Epithelial cell of proximal tubule (primary cell): ENCODE measurements at regions not wholly inside any gene's neighbourhood (a gene's known extent, or its start where the extent isn't known, plus 50 kb on each side); places are given as distances from the start of the nearest gene placed in this dataset.

Experiments
- DNase-seq: peaks from one replicate; pipeline ENCODE4 v3.0.0-alpha.2; 2011; ENCODE audit warnings: low read depth
- H3K4me3 ChIP-seq: 2 replicates; pipeline ENCODE4 v1.5.1; 2011; ENCODE audit warnings: low read depth, mild to moderate bottlenecking, low read length
- TF ChIP-seq, protein P1 (sequence below): conservative IDR thresholded peaks from 2 replicates; pipeline ENCODE4 v1.5.1; 2012; ENCODE audit warnings: low read depth, mild to moderate bottlenecking, low read length

DNA sequence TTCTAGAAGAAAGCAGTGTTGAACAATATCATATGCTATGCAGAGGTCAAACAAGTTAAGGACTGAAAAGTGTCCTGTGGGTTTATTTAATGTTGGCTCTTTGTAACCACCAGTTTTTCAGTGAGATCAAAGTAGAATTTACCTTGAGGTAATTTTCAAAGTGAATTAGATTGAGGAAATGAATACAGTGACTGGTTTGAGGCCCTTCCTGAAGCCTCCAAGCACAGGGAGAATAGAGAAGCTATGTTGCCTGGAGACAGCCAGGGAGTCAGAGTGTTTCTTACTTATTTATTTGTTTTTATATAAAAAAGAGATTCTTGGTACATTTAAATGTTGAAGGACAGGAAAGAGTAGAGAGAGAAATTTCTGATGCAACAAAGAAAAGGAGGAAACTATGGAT is 954.3 kb upstream of the SPRY2 start:
- DNase-seq: no peak
- no peak overlapping the region for H3K4me3 ChIP-seq
- TF ChIP-seq, protein P1, sequence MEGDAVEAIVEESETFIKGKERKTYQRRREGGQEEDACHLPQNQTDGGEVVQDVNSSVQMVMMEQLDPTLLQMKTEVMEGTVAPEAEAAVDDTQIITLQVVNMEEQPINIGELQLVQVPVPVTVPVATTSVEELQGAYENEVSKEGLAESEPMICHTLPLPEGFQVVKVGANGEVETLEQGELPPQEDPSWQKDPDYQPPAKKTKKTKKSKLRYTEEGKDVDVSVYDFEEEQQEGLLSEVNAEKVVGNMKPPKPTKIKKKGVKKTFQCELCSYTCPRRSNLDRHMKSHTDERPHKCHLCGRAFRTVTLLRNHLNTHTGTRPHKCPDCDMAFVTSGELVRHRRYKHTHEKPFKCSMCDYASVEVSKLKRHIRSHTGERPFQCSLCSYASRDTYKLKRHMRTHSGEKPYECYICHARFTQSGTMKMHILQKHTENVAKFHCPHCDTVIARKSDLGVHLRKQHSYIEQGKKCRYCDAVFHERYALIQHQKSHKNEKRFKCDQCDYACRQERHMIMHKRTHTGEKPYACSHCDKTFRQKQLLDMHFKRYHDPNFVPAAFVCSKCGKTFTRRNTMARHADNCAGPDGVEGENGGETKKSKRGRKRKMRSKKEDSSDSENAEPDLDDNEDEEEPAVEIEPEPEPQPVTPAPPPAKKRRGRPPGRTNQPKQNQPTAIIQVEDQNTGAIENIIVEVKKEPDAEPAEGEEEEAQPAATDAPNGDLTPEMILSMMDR: no peak

- no peak overlapping the region for H3K4me3 ChIP-seq
- DNase-seq: no peak
- TF ChIP-seq, protein P1: no peak
Observed at GRCh38 chr13:81293594-81294164, 952.8 kb upstream of the SPRY2 start.

DNA sequence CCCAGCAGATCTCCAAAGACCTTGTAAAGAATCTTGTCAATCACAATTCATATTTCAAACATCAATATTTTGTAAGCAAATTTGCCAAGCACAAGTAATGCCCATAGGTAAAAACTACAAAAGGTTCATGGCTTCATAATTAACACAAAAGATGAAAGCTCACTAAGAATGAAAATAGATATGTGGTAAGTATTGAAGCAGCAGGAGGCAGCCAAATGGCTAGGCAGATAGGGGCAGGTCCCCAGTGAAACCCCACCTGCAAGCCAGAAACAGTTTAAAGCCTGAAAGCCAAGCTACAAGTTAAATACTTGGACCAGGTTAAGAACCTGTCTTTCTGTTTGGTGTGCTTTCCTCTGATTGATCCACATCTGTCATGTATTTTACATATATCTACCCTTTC is 942.6 kb upstream of the SPRY2 start:
- TF ChIP-seq, protein P1: no peak
- H3K4me3 ChIP-seq: no peak overlapping the region
- no peak for DNase-seq

GRCh38 chr13:81283062-81283461 is 942.1 kb upstream of the SPRY2 start:
- no peak overlapping the region for H3K4me3 ChIP-seq
- DNase-seq: no peak
- TF ChIP-seq, protein P1: no peak

DNA sequence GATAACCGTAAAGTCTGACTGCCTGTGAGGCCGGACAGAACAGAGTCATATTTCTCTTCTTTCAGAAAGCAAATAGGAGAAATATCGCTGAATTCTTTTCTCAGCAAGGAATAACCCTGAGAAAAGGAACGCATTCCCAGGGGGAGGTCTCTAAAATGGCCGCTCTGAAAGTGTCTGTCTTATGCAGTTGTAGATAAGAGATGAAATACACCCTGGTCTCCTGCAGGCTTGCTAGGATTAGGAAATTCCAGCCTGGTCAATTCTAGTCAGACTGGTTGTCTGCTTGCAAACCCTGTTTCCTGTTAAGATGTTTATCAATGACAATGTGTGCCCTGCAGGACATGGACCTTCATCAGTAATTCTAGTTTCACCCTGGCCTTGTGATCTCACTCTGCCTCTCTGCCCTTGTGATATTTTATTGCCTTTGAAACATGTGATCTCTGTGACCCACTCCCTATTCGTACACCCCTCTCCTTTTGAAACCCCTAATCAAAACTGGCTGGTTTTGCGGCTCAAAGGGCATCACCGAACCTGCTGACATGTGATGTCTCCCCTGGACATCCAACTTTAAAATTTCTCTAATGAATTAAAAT is 934.8 kb upstream of the SPRY2 start:
- DNase-seq: no peak
- H3K4me3 ChIP-seq: no peak overlapping the region
- TF ChIP-seq, protein P1: no peak

GRCh38 chr13:81247711-81248110 is 906.8 kb upstream of the SPRY2 start:
- no peak for DNase-seq
- TF ChIP-seq, protein P1: no peak

DNA sequence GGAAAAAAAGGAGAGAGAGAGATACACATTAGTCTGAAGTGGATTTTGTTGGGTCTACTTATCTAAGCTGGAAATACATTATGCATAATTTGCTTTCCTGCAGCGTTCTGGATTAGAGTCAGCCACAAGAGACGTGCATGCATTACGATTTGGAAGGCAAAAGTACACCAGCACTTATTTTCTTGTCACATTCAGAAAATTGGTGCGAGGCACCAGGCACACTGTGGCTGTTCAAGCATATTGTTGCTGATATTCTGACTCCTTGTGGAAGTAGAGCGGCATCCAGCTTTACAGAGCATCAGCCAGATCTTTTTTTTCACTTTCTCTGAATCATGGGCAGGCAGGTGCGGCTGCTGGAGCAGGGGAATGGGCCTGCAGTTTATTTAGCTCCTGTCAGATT is 905.6 kb upstream of the SPRY2 start:
- DNase-seq: no peak
- TF ChIP-seq, protein P1: no peak
- H3K4me3 ChIP-seq: no peak overlapping the region

More at GRCh38 chr13:81247711-81248110, 906.8 kb upstream of the SPRY2 start:
- no peak overlapping the region for H3K4me3 ChIP-seq
